Karpas-422 (cell line): ENCODE measurements at regions not wholly inside any gene's neighbourhood (a gene's known extent, or its start where the extent isn't known, plus 50 kb on each side); places are given as distances from the start of the nearest gene placed in this dataset.

Experiments
- DNase-seq: peaks from one replicate; pipeline ENCODE4 v3.0.0-alpha.2; 2015
- H2AFZ ChIP-seq: fragments of 200-600 bp; sonication (generic); 2 replicates; pipeline ENCODE4 v1.6.1; 2014; ENCODE audit warnings: antibody characterized with exemption, low read length, mixed read lengths
- H3K27ac ChIP-seq: fragments of 200-600 bp; sonication (generic); 2 replicates; pipeline ENCODE4 v1.5.1; 2014; ENCODE audit warnings: mild to moderate bottlenecking, low read length, moderate library complexity
- H3K27me3 ChIP-seq: fragments of 200-600 bp; sonication (generic); 2 replicates; pipeline ENCODE4 v1.6.1; 2014; ENCODE audit warnings: low read length, mixed read lengths
- H3K36me3 ChIP-seq: fragments of 200-600 bp; sonication (generic); 2 replicates; pipeline ENCODE4 v1.6.1; 2014; ENCODE audit warnings: low read length, mixed read lengths; ENCODE audit not compliant: insufficient read depth
- H3K4me1 ChIP-seq: fragments of 200-600 bp; sonication (generic); 2 replicates; pipeline ENCODE4 v1.6.1; 2014; ENCODE audit warnings: mild to moderate bottlenecking, low read length, mixed read lengths
- H3K4me2 ChIP-seq: fragments of 200-600 bp; sonication (generic); 2 replicates; pipeline ENCODE4 v1.6.1; 2014; ENCODE audit warnings: low read length, low read depth, mild to moderate bottlenecking; ENCODE audit not compliant: poor library complexity, severe bottlenecking
- H3K4me3 ChIP-seq: fragments of 200-600 bp; sonication (generic); 2 replicates; pipeline ENCODE4 v1.5.1; 2014; ENCODE audit warnings: mild to moderate bottlenecking, antibody characterized with exemption, low read length, mixed read lengths
- H3K79me2 ChIP-seq: fragments of 200-600 bp; sonication (generic); 2 replicates; pipeline ENCODE4 v1.6.1; 2014; ENCODE audit warnings: mild to moderate bottlenecking, low read length, mixed read lengths
- H3K9ac ChIP-seq: fragments of 200-600 bp; sonication (generic); 2 replicates; pipeline ENCODE4 v1.6.0; 2014; ENCODE audit warnings: low read length
- H3K9me2 ChIP-seq: fragments of 200-600 bp; sonication (generic), shearing (Covaris generic); replicated peaks from 2 replicates; pipeline ENCODE4 v1.6.0; 2014; ENCODE audit warnings: mild to moderate bottlenecking, low read length, moderate library complexity; ENCODE audit not compliant: insufficient read depth
- H3K9me3 ChIP-seq: fragments of 300-700, 200-600 bp; sonication (generic); 2 replicates; pipeline ENCODE4 v1.6.1; 2014; ENCODE audit warnings: low read length, mixed read lengths
- H4K20me1 ChIP-seq: fragments of 200-600 bp; sonication (generic); 2 replicates; pipeline ENCODE4 v1.6.1; 2014; ENCODE audit warnings: mild to moderate bottlenecking, antibody characterized with exemption, low read length, low read depth; ENCODE audit not compliant: insufficient read depth

DNA sequence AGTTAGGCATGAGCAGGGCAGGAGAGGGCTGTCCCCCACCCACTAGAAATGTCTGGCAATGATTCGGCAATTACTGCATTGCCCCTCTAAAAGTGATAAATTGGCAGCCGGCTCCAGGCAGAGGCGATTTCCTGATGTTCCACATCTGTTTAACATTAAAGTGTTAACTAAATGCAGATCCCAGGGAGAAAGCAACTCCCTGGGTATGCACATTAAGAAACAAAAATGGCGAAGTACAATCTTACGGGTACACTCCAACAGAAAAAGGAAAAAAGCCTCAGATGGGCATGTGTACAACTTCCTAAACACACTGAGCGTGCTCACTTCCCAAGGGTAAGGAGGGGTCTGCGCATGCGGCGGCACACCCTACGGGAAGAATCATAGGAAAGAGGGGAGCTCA lies 314.4 kb downstream of the CASP12 start:
- H3K27me3 ChIP-seq = no peaks in the 10 kb centered on the region
- H3K4me2 ChIP-seq = no peak overlapping the region
- no peak overlapping the region for H2AFZ ChIP-seq
- H3K4me3 ChIP-seq = no peak overlapping the region
- H3K9me3 ChIP-seq = no peaks in the 10 kb centered on the region
- no peaks in the 10 kb centered on the region for H3K4me1 ChIP-seq
- H3K9me2 ChIP-seq = no peaks in the 10 kb centered on the region
- no peak for DNase-seq
- no peak overlapping the region for H3K9ac ChIP-seq
- no peaks in the 10 kb centered on the region for H3K36me3 ChIP-seq
- H3K27ac ChIP-seq = no peak overlapping the region
- no peaks in the 10 kb centered on the region for H3K79me2 ChIP-seq
- no peaks in the 10 kb centered on the region for H4K20me1 ChIP-seq

DNA sequence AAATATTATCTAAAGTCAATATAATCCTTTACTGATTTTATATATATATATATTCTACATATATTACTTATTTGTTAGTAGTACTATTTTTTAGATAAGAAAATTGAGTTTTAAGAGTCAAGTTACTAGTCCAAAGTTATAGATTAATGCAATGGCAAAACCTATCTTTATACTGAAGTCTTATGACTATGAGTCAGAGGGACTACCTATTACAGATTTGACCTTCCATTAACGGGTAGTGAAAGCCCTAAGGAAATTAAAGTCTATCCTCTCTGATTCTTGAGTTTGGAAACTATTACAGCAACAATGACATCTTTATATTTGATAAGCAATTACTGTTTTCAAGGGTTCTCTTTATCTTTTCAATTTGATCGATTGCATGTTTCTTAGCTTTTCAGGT lies 315.8 kb downstream of the CASP12 start:
- Histone ChIP-seq H3K79me2 (no peaks in the 10 kb centered on the region), H2AFZ (no peak overlapping the region), H3K4me3 (no peak overlapping the region), H3K4me2 (no peak overlapping the region), H3K9ac (no peak overlapping the region), H3K27ac (no peak overlapping the region), H3K9me2 (no peaks in the 10 kb centered on the region), H3K4me1 (no peaks in the 10 kb centered on the region), H4K20me1 (no peaks in the 10 kb centered on the region), H3K9me3 (no peaks in the 10 kb centered on the region), H3K27me3 (no peaks in the 10 kb centered on the region), H3K36me3 (no peaks in the 10 kb centered on the region)
- no peak for DNase-seq

DNA sequence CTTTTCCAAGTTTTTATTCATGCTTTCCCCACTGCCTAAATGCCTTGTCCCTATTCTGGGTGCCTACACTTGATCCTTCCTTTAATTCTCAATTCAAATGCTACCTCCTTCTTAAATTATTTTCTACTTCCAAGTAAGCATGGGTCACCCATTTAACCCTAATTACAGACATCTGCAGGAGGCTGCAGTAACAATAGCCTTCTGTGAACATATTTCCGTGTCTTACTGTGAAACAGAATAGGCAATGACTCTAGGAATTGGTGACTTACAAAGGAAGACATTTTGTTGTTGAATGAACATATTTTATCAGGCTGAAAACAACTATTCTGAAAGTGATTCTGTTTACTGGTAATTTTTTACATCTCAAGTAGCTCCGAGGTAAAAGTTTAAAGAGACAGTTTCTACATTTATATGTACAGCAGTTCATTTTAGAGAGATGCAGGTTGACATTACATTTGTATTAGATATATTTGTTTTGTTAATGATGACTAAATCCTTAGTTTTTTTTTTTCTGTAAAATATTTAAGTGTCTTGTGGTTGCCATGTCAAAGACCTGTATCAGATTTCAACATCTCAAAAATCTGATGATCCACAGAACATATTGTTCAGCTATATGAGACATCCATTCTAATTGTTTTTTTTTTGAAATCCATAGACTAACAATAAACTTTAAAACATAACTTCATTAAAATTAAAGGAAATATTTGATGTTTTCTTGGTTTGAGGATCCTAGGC lies 316.8 kb downstream of the CASP12 start:
- H3K9me2 ChIP-seq = no peaks in the 10 kb centered on the region
- H3K9me3 ChIP-seq = no peaks in the 10 kb centered on the region
- H3K4me2 ChIP-seq = no peak overlapping the region
- H3K9ac ChIP-seq = no peak overlapping the region
- H3K4me3 ChIP-seq = no peak overlapping the region
- H3K4me1 ChIP-seq = no peaks in the 10 kb centered on the region
- H3K27me3 ChIP-seq = no peaks in the 10 kb centered on the region
- H2AFZ ChIP-seq = no peak overlapping the region
- H3K79me2 ChIP-seq = no peaks in the 10 kb centered on the region
- no peak overlapping the region for H3K27ac ChIP-seq
- no peaks in the 10 kb centered on the region for H3K36me3 ChIP-seq
- DNase-seq = no peak
- no peaks in the 10 kb centered on the region for H4K20me1 ChIP-seq

DNA sequence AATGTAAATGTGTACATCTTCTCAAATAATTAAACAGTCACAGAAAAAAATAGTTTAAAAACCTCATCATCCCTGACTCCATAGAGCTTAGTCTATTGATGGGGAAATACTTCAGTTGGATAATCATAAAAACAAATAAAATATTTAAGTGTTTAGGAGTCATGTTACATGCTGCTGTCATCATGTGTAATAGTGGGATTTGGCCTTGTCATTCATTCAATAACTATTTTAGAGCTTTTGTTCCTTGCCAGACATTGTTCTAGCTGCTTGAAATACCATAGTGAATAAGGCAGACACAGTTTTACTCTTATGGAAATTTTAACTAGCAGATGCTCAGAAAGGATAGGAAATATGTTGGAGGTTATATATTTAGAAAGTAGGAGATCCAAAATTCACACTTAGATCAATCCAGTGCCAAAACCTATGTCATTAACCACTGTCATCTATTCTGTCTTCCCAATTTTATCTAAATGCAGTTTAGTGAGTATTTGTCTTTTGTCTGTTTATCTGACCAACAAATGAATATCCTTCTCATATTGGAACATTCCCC lies 324.7 kb downstream of the CASP12 start:
- Histone ChIP-seq H3K36me3 (no peaks in the 10 kb centered on the region), H3K4me2 (no peak overlapping the region), H3K27ac (no peak overlapping the region), H2AFZ (no peak overlapping the region), H3K9me2 (no peaks in the 10 kb centered on the region), H3K27me3 (no peaks in the 10 kb centered on the region), H4K20me1 (no peaks in the 10 kb centered on the region), H3K9ac (no peak overlapping the region), H3K4me3 (no peak overlapping the region), H3K79me2 (no peaks in the 10 kb centered on the region), H3K4me1 (no peaks in the 10 kb centered on the region), H3K9me3 (no peaks in the 10 kb centered on the region)
- no peak for DNase-seq

DNA sequence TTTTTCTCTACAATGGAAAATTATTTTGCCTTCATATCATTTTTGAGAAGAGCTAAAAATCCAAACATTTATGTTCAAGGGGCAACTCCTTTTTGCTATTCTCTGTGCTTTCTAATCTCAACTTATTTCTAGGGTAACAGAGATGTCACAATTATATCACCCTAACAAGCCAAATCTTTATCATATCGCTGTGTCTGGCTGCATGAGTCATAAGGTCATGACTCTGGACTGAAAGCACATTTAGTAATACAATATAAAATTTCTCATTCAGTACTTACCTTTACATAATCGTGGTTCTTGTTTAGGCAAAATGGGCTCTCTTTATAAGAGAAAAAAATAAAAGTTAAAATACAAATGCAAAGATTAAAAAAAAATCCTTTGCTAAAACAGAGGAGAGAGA lies 326.0 kb downstream of the CASP12 start:
- Histone ChIP-seq H3K27me3 (no peaks in the 10 kb centered on the region), H3K9me2 (no peaks in the 10 kb centered on the region), H3K36me3 (no peaks in the 10 kb centered on the region), H3K9ac (no peak overlapping the region), H3K9me3 (no peaks in the 10 kb centered on the region), H3K79me2 (no peaks in the 10 kb centered on the region), H3K4me1 (no peaks in the 10 kb centered on the region), H3K4me2 (no peak overlapping the region), H3K4me3 (no peak overlapping the region), H4K20me1 (no peaks in the 10 kb centered on the region), H2AFZ (no peak overlapping the region), H3K27ac (no peak overlapping the region)
- DNase-seq = no peak

DNA sequence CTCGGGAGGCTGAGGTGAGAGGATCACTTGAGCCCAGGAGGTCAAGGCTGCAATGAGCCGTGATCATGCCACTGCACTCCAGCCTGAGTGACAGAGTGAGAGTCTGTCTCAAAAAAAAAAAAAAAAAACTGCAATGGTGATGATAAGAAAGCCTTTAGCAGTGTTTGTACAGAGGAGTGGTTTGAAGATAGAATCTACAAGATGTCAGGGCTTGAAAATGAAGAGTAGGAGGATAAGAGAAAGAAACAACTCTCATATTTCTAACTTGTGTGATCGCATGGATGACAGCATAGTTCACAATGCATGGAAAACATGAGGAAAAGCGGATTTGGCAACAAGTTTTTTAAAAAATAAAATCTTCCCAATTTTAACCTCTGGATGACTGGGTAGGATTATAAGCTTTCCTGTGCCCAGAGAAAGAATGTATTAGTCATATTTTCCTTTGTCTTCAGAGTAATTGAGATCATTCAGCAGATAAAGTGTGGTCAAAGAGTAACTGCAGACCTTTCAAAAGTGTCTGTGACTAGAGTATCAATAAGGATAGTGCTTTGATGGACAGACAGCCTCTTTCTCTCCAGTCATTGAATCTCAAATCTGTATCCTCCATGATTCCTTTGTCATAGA lies 328.1 kb downstream of the CASP12 start:
- Histone ChIP-seq H2AFZ (no peak overlapping the region), H3K27me3 (no peaks in the 10 kb centered on the region), H3K9me2 (no peaks in the 10 kb centered on the region), H3K79me2 (no peaks in the 10 kb centered on the region), H3K9me3 (no peaks in the 10 kb centered on the region), H3K4me1 (no peaks in the 10 kb centered on the region), H3K27ac (no peak overlapping the region), H3K4me2 (no peak overlapping the region), H3K9ac (no peak overlapping the region), H3K4me3 (no peak overlapping the region), H4K20me1 (no peaks in the 10 kb centered on the region), H3K36me3 (no peaks in the 10 kb centered on the region)
- no peak for DNase-seq

DNA sequence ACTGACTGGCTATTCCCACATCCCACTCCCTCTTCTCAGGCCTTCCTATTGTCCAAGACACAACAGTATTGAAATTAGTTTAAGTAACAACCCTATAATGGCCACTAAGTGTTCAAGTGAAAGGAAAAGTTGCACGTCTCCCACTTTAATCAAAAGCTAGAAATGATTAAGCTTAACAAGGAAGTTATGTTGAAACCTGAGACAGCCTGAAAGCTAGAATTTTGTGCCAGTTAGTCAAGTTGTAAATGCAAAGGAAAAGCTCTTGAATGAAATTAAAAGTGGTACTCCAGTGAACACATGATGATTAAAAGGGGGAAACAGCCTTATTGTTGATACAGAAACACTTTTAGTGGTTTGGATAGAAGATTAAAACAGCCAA lies 332.7 kb downstream of the CASP12 start:
- Histone ChIP-seq H3K79me2 (no peaks in the 10 kb centered on the region), H3K4me2 (no peak overlapping the region), H3K36me3 (no peaks in the 10 kb centered on the region), H3K4me1 (no peaks in the 10 kb centered on the region), H3K27me3 (no peaks in the 10 kb centered on the region), H3K4me3 (no peak overlapping the region), H3K9me3 (no peaks in the 10 kb centered on the region), H3K9me2 (no peaks in the 10 kb centered on the region), H2AFZ (no peak overlapping the region), H3K9ac (no peak overlapping the region), H4K20me1 (no peaks in the 10 kb centered on the region), H3K27ac (no peak overlapping the region)
- no peak for DNase-seq

DNA sequence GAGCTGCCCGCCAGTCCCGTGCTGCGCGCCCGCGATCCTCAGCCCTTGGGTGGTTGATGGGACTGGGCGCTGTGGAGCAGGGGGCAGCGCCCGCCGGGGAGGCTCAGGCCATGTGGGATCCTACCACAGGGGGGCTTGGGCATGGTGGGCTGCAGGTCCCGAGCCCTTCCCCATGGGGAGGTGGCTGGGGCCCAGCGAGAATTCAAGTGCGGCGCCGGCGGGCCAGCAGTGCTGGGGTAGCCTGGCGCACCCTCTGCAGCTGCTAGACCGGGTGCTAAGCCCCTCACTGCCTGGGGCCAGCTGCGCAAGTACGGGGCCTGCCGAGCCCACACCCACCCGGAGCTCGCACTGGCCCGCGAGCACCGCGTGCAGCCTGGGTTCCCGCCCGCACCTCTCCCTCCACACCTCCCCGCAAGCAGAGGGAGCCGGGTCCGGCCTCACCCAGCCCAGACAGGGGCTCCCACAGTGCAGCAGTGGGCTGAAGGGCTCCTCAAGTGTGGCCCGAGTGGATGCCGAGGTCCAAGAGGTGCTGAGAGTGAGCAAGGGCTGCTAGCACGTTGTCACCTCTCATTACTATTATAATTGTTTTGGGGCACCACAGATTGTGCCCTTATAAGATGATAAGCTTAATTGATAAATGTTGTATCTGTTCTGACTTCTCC lies 333.2 kb downstream of the CASP12 start:
- H3K9ac ChIP-seq = no peak overlapping the region
- no peaks in the 10 kb centered on the region for H4K20me1 ChIP-seq
- H2AFZ ChIP-seq = no peak overlapping the region
- H3K4me1 ChIP-seq = no peaks in the 10 kb centered on the region
- no peaks in the 10 kb centered on the region for H3K9me2 ChIP-seq
- no peak for DNase-seq
- no peaks in the 10 kb centered on the region for H3K36me3 ChIP-seq
- no peaks in the 10 kb centered on the region for H3K79me2 ChIP-seq
- H3K27ac ChIP-seq = no peak overlapping the region
- H3K27me3 ChIP-seq = no peaks in the 10 kb centered on the region
- no peak overlapping the region for H3K4me3 ChIP-seq
- no peaks in the 10 kb centered on the region for H3K9me3 ChIP-seq
- H3K4me2 ChIP-seq = no peak overlapping the region
